B cell (primary cell): ENCODE measurements at regions not wholly inside any gene's neighbourhood (a gene's known extent, or its start where the extent isn't known, plus 50 kb on each side); places are given as distances from the start of the nearest gene placed in this dataset.

ENCODE experiments used
- EZH2 ChIP-seq: IDR thresholded peaks from 2 replicates; pipeline ENCODE4 v1.6.1; 2012; ENCODE audit warnings: borderline replicate concordance, low read depth, mild to moderate bottlenecking, moderate library complexity, low read length; ENCODE audit not compliant: insufficient read depth, poor library complexity, severe bottlenecking
- TF ChIP-seq, protein P1 (sequence below): fragments of 200-600 bp; IDR thresholded peaks from one replicate; pipeline ENCODE4 v1.8.0; 2022; ENCODE audit warnings: antibody characterized with exemption, mild to moderate bottlenecking

DNA sequence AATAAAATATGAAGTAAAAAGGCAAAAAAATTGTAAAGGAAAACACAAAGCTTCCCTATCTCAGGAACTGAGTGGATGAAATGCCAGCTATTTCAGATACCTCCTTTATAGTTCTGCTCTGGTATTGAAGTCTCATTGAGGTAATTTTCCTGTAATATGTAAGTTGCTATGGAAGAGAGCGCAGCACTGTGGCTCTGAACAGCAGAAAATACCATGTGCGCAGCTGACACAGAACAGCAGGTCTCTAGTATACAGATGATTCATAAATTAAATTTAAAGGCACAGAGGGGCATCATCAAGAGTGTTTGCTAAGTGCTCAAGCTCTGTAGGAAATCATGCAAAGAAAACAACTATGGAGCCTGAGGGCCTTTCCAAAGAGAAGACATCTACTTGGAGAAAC lies 315.3 kb upstream of the CDH7 start:
- TF ChIP-seq, protein P1, sequence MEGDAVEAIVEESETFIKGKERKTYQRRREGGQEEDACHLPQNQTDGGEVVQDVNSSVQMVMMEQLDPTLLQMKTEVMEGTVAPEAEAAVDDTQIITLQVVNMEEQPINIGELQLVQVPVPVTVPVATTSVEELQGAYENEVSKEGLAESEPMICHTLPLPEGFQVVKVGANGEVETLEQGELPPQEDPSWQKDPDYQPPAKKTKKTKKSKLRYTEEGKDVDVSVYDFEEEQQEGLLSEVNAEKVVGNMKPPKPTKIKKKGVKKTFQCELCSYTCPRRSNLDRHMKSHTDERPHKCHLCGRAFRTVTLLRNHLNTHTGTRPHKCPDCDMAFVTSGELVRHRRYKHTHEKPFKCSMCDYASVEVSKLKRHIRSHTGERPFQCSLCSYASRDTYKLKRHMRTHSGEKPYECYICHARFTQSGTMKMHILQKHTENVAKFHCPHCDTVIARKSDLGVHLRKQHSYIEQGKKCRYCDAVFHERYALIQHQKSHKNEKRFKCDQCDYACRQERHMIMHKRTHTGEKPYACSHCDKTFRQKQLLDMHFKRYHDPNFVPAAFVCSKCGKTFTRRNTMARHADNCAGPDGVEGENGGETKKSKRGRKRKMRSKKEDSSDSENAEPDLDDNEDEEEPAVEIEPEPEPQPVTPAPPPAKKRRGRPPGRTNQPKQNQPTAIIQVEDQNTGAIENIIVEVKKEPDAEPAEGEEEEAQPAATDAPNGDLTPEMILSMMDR, result no peak
- no peak for TF ChIP-seq EZH2
